ENCODE measurements at regions not wholly inside any gene's neighbourhood (a gene's known extent, or its start where the extent isn't known, plus 50 kb on each side); places are given as distances from the start of the nearest gene placed in this dataset.

DNA sequence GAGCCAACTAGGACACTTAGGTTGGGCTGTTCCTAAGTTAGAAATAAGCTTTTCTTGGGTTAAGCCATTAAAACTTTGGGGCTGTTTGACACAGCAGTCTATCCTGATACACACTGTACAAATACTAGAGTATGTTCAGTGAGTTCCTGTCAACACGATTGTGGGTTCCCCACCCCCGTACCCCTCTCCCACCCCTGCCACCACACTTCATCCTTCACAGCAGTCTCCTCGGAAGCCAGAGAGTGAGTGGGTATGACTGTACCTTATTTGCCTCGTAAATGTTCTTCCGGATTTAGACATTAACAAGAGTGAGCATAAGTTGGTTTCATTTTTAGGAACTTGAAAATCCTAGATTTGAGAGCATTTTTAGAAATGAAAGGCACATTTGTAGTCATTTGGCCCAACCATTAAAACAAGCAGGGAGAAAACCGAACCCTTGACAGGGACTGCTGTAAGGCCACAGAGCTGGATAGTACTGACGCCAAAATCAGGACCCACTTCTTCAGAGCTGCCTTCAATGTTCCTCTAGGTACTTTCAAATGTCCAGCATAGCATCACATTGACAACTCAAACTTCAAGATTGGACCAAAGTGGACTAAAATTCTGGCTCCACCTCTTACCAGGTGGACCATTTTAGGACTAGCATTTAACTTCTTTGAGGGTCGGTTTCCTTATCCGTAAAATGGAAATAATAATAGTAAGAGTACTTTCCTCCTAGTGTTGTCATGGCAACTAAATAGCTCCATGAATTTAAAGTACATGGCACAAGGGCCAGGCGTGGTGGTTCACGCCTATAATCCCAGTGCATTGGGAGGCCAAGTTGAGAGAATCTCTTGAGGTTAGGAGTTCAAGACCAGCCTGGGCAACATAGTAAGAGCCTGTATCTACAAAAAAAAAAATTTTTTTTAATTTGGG, 166.3 kb upstream of the SERTAD2 start:
- no peaks in the 10 kb centered on the region for H3K36me3 ChIP-seq (ENCODE audit: control insufficient read depth in 4 of 4, insufficient read depth in 3 of 4, low read depth in 1 of 4, low read length in 3 of 4)
- no peak overlapping the region for H3K9ac ChIP-seq (ENCODE audit: low read depth in 1 of 2, low read length in 2 of 2)
- no peak for DNase-seq (ENCODE audit: low spot score)
- H3K9me3 ChIP-seq (ENCODE audit: control insufficient read depth in 4 of 4, low read length in 3 of 4): no peaks in the 10 kb centered on the region
- no peak overlapping the region for H3K27ac ChIP-seq (ENCODE audit: low read depth in 1 of 2, low read length in 2 of 2)
- H3K4me1 ChIP-seq (ENCODE audit: control insufficient read depth in 4 of 4, insufficient read depth in 4 of 4, low read length in 3 of 4): no peaks in the 10 kb centered on the region
- no peak overlapping the region for H3K4me3 ChIP-seq (ENCODE audit: low read depth in 1 of 3, low read length in 3 of 3)
- 88% methylated on average over 11 of the region's 11 CpGs for WGBS
- TF ChIP-seq RAD21 (IDR thresholded peaks at IDR 0.05) (no peak), FOXA1 (IDR thresholded peaks at IDR 0.05) (no peak), SP1 (IDR thresholded peaks at IDR 0.05) (no peak), MAX (IDR thresholded peaks at IDR 0.05) (no peak), CTCF (IDR thresholded peaks at IDR 0.05; ENCODE audit: low read depth, low read length, missing input control) (no peak), HNF4A (conservative IDR thresholded peaks at IDR 0.05) (no peak), FOXA2 (IDR thresholded peaks at IDR 0.05) (no peak)
- TF ChIP-seq, protein P1, sequence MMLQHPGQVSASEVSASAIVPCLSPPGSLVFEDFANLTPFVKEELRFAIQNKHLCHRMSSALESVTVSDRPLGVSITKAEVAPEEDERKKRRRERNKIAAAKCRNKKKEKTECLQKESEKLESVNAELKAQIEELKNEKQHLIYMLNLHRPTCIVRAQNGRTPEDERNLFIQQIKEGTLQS (IDR thresholded peaks at IDR 0.05): no peak
- no peaks in the 10 kb centered on the region for H3K27me3 ChIP-seq (ENCODE audit: control insufficient read depth in 4 of 4, insufficient read depth in 4 of 4, low read length in 3 of 4)

GRCh38 chr2:64820901-64821300, 167.2 kb upstream of the SERTAD2 start:
- Histone ChIP-seq H3K36me3 (ENCODE audit: control insufficient read depth in 4 of 4, insufficient read depth in 3 of 4, low read depth in 1 of 4, low read length in 3 of 4) (no peaks in the 10 kb centered on the region), H3K27ac (ENCODE audit: low read depth in 1 of 2, low read length in 2 of 2) (no peak overlapping the region), H3K4me3 (ENCODE audit: low read depth in 1 of 3, low read length in 3 of 3) (no peak overlapping the region), H3K4me1 (ENCODE audit: control insufficient read depth in 4 of 4, insufficient read depth in 4 of 4, low read length in 3 of 4) (no peaks in the 10 kb centered on the region), H3K27me3 (ENCODE audit: control insufficient read depth in 4 of 4, insufficient read depth in 4 of 4, low read length in 3 of 4) (no peaks in the 10 kb centered on the region), H3K9ac (ENCODE audit: low read depth in 1 of 2, low read length in 2 of 2) (no peak overlapping the region), H3K9me3 (ENCODE audit: control insufficient read depth in 4 of 4, low read length in 3 of 4) (no peaks in the 10 kb centered on the region)
- DNase-seq (ENCODE audit: low spot score): no peak
- TF ChIP-seq RXRA (IDR thresholded peaks at IDR 0.05) (no peak), TAF1 (conservative IDR thresholded peaks at IDR 0.05) (no peak), FOXA2 (IDR thresholded peaks at IDR 0.05) (no peak), YY1 (IDR thresholded peaks at IDR 0.05) (no peak), SP1 (IDR thresholded peaks at IDR 0.05) (no peak), HNF4G (IDR thresholded peaks at IDR 0.05) (no peak), FOXA1 (IDR thresholded peaks at IDR 0.05) (no peak), JUND (IDR thresholded peaks at IDR 0.05) (no peak), REST (IDR thresholded peaks at IDR 0.05) (no peak), EGR1 (IDR thresholded peaks at IDR 0.05; ENCODE audit: low read depth in 2 of 2) (no peak), RAD21 (IDR thresholded peaks at IDR 0.05) (no peak), MAX (IDR thresholded peaks at IDR 0.05) (no peak), GABPA (IDR thresholded peaks at IDR 0.05 in 1 of 2, conservative IDR thresholded peaks at IDR 0.05 in 1 of 2) (no peak), NR2F2 (IDR thresholded peaks at IDR 0.05) (no peak), CTCF (IDR thresholded peaks at IDR 0.05; ENCODE audit: low read depth, low read length, missing input control) (no peak)
- TF ChIP-seq, protein P1 (IDR thresholded peaks at IDR 0.05): no peak
- WGBS: 93% methylated on average over 1 of the region's 1 CpG

All from liver (tissue), 8 donors.